Caco-2 (cell line): ENCODE measurements at regions not wholly inside any gene's neighbourhood (a gene's known extent, or its start where the extent isn't known, plus 50 kb on each side); places are given as distances from the start of the nearest gene placed in this dataset.
"Not testable (repeated sequence)": the region's sequence is repeated elsewhere in the genome, so short reads cannot be mapped to it uniquely, and the experiment has no call there.

Experiments used
- BruUV-seq: library from RNA; stranded (reverse); fragments of 400-500 nt; replicated peaks from 2 replicates; lab custom pipeline; 2021; lab: Mats Ljungman, UMichigan
- CTCF ChIA-PET: fragments of 300-600 bp; sonication (Branson Sonifier 250); formaldehyde crosslinking; loops from one replicate; lab custom pipeline; 2022; ENCODE audit warnings: antibody characterized with exemption; lab: Charles Lee
- POLR2A ChIA-PET: fragments of 300-600 bp; sonication (Branson Sonifier 250); formaldehyde crosslinking; loops from one replicate; lab custom pipeline; 2022; ENCODE audit warnings: antibody characterized with exemption; lab: Charles Lee
- DNase-seq, 2 experiments: peaks; one replicate each; pipeline versions ENCODE4 v3.0.0 to v3.0.0-alpha.2; 2020 to 2022
- H3K27me3 ChIP-seq: replicated peaks from 2 replicates; pipeline ENCODE4 v1.6.0; 2011; ENCODE audit warnings: low read length; ENCODE audit not compliant: control insufficient read depth, insufficient read depth
- H3K36me3 ChIP-seq: 2 replicates; pipeline ENCODE4 v1.5.1; 2011; ENCODE audit warnings: low read length; ENCODE audit not compliant: control insufficient read depth, insufficient read depth
- H3K4me1 ChIP-seq: fragments of 250-450 bp; sonication (Bioruptor Pico); 2 replicates; pipeline ENCODE4 v1.5.1; 2020; ENCODE audit warnings: mild to moderate bottlenecking
- H3K4me3 ChIP-seq: 2 replicates; pipeline ENCODE4 v1.5.1; 2011; ENCODE audit warnings: low read depth, mild to moderate bottlenecking, control low read depth, low read length
- H3K9me3 ChIP-seq: fragments of 250-450 bp; sonication (Bioruptor Pico); 2 replicates; pipeline ENCODE4 v1.5.1; 2020; ENCODE audit warnings: mild to moderate bottlenecking, moderate library complexity
- H3K27ac Mint-ChIP-seq: one replicate; pipeline ENCODE4 v1.8.0; 2022; ENCODE audit warnings: mixed read lengths; ENCODE audit not compliant: unreplicated experiment
- H3K27me3 Mint-ChIP-seq: one replicate; pipeline ENCODE4 v1.8.0; 2022; ENCODE audit warnings: mixed read lengths; ENCODE audit not compliant: insufficient read depth, unreplicated experiment
- H3K36me3 Mint-ChIP-seq: one replicate; pipeline ENCODE4 v1.8.0; 2022; ENCODE audit warnings: mild to moderate bottlenecking, mixed read lengths; ENCODE audit not compliant: insufficient read depth, unreplicated experiment
- H3K4me1 Mint-ChIP-seq: one replicate; pipeline ENCODE4 v1.8.0; 2022; ENCODE audit warnings: low read depth, mixed read lengths; ENCODE audit not compliant: unreplicated experiment
- H3K4me3 Mint-ChIP-seq: one replicate; pipeline ENCODE4 v1.8.0; 2022; ENCODE audit warnings: mild to moderate bottlenecking, moderate library complexity, mixed read lengths; ENCODE audit not compliant: unreplicated experiment
- H3K9me3 Mint-ChIP-seq: one replicate; pipeline ENCODE4 v1.8.0; 2022; ENCODE audit warnings: mixed read lengths; ENCODE audit not compliant: unreplicated experiment
- CTCF ChIP-seq, 2 experiments: fragments of 200-600 bp in 1 of 2; IDR thresholded peaks; 1 replicate in 1 of 2; 2 replicates in 1 of 2; pipeline versions ENCODE4 v1.5.1 to v1.8.0; 2011 to 2022; ENCODE audit warnings: antibody characterized with exemption in 1 of 2, control low read depth in 1 of 2, inconsistent platforms in 1 of 2, low read depth in 1 of 2, low read length in 1 of 2, mild to moderate bottlenecking in 1 of 2, moderate library complexity in 1 of 2; ENCODE audit not compliant: insufficient read depth in 1 of 2, severe bottlenecking in 1 of 2, unreplicated experiment in 1 of 2
- intact Hi-C: fragments of 100-400 bp; cut with micrococcal nuclease; formaldehyde crosslinking; loops from one replicate; pipeline ENCODE4 v1.10.0; 2022; ENCODE audit not compliant: unreplicated experiment

GRCh38 chr2:94776036-94776435 lies 95.2 kb upstream of the TEKT4 start:
- Histone ChIP-seq H3K4me3 (no peak overlapping the region), H3K9me3 (no peaks in the 10 kb centered on the region), H3K36me3 (no peaks in the 10 kb centered on the region), H3K27me3 (peaks cover 2% of the 10 kb centered on the region; the same call in 1 of the 2 replicates), H3K4me1 (no peaks in the 10 kb centered on the region)
- H3K9me3 Mint-ChIP-seq = peaks cover 6% of the 10 kb centered on the region
- TF ChIP-seq CTCF (IDR thresholded peaks at IDR 0.05; ENCODE audit: insufficient read depth in 1 of 2, low read depth in 1 of 2, low read length in 1 of 2, severe bottlenecking in 1 of 2, unreplicated experiment in 1 of 2) = no peak
- CTCF ChIA-PET = no interaction called here
- H3K4me1 Mint-ChIP-seq = no peaks in the 10 kb centered on the region
- no TSS peak for BruUV-seq
- H3K36me3 Mint-ChIP-seq = no peaks in the 10 kb centered on the region
- POLR2A ChIA-PET = no interaction called here
- DNase-seq = no peak
- intact Hi-C loops = no loop called here
- no peak overlapping the region for H3K4me3 Mint-ChIP-seq
- H3K27ac Mint-ChIP-seq = no peak overlapping the region
- peaks cover 21% of the 10 kb centered on the region for H3K27me3 Mint-ChIP-seq

- BruUV-seq, H3K36me3 Mint-ChIP-seq, H3K9me3 Mint-ChIP-seq, POLR2A ChIA-PET, H3K4me3 Mint-ChIP-seq, H3K36me3 ChIP-seq, intact Hi-C loops, DNase-seq, H3K4me1 Mint-ChIP-seq, H3K4me1 ChIP-seq, H3K27me3 Mint-ChIP-seq, H3K27ac Mint-ChIP-seq, CTCF ChIA-PET, H3K27me3 ChIP-seq, H3K4me3 ChIP-seq, H3K9me3 ChIP-seq: not testable (repeated sequence)
Measured at GRCh38 chr2:94785105-94785504, 86.1 kb upstream of the TEKT4 start.

GRCh38 chr2:94786424-94786823 lies 84.8 kb upstream of the TEKT4 start:
- H3K9me3 Mint-ChIP-seq, CTCF ChIA-PET: not testable (repeated sequence)

GRCh38 chr2:94790169-94790568 lies 81.1 kb upstream of the TEKT4 start:
- intact Hi-C loops, H3K4me3 Mint-ChIP-seq, BruUV-seq, H3K4me3 ChIP-seq, H3K27ac Mint-ChIP-seq, H3K36me3 Mint-ChIP-seq, H3K4me1 ChIP-seq, POLR2A ChIA-PET, H3K9me3 ChIP-seq, DNase-seq, CTCF ChIA-PET, H3K36me3 ChIP-seq, H3K27me3 ChIP-seq, H3K4me1 Mint-ChIP-seq, H3K9me3 Mint-ChIP-seq, H3K27me3 Mint-ChIP-seq: not testable (repeated sequence)

More at GRCh38 chr2:94786424-94786823, 84.8 kb upstream of the TEKT4 start:
- H3K36me3 ChIP-seq, H3K4me3 Mint-ChIP-seq, POLR2A ChIA-PET, H3K27me3 ChIP-seq, H3K4me3 ChIP-seq, BruUV-seq, H3K4me1 ChIP-seq, H3K27me3 Mint-ChIP-seq, intact Hi-C loops, H3K27ac Mint-ChIP-seq, H3K4me1 Mint-ChIP-seq, DNase-seq, H3K9me3 ChIP-seq, H3K36me3 Mint-ChIP-seq: not testable (repeated sequence)
